Neural cell (in vitro differentiated cells): ENCODE measurements at regions not wholly inside any gene's neighbourhood (a gene's known extent, or its start where the extent isn't known, plus 50 kb on each side); places are given as distances from the start of the nearest gene placed in this dataset.

Source experiments
- H2AFZ ChIP-seq: fragments of 200-600, 300-800 bp; sonication (generic), shearing (Covaris generic); 2 replicates; pipeline ENCODE4 v1.6.0; 2014; ENCODE audit warnings: low read depth, mild to moderate bottlenecking, antibody characterized with exemption, low read length, moderate library complexity
- H3F3A ChIP-seq: fragments of 200-600 bp; shearing (Covaris generic); 2 replicates; pipeline ENCODE4 v1.6.1; 2016; ENCODE audit warnings: mild to moderate bottlenecking, moderate library complexity, mixed read lengths, antibody characterized with exemption, low read length; ENCODE audit not compliant: insufficient read depth, poor library complexity, severe bottlenecking
- H3K27ac ChIP-seq: fragments of 200-600, 300-800 bp; sonication (generic), shearing (Covaris generic); 2 replicates; pipeline ENCODE4 v1.5.1; 2014; ENCODE audit warnings: mild to moderate bottlenecking, low read length, moderate library complexity
- H3K27me3 ChIP-seq: fragments of 300-800, 200-600 bp; sonication (generic), shearing (Covaris generic); 2 replicates; pipeline ENCODE4 v1.6.0; 2014; ENCODE audit warnings: mild to moderate bottlenecking, low read depth, low read length, moderate library complexity; ENCODE audit not compliant: insufficient read depth
- H3K36me3 ChIP-seq: fragments of 300-800, 200-600 bp; sonication (generic), shearing (Covaris generic); 2 replicates; pipeline ENCODE4 v1.5.1; 2014; ENCODE audit warnings: mild to moderate bottlenecking, antibody characterized with exemption, low read length, moderate library complexity; ENCODE audit not compliant: insufficient read depth
- H3K4me2 ChIP-seq: fragments of 300-800, 200-600 bp; sonication (generic), shearing (Covaris generic); 2 replicates; pipeline ENCODE4 v1.6.0; 2014; ENCODE audit warnings: mild to moderate bottlenecking, low read length
- H3K4me3 ChIP-seq: fragments of 300-800, 200-600 bp; sonication (generic), shearing (Covaris generic); 2 replicates; pipeline ENCODE4 v1.5.1; 2014; ENCODE audit warnings: mild to moderate bottlenecking, low read length, moderate library complexity
- H3K79me2 ChIP-seq: fragments of 200-600 bp; shearing (Covaris generic); replicated peaks from 2 replicates; pipeline ENCODE4 v1.6.0; 2014; ENCODE audit warnings: mild to moderate bottlenecking, low read length, moderate library complexity; ENCODE audit not compliant: insufficient read depth
- H3K9ac ChIP-seq: fragments of 300-800, 200-600 bp; sonication (generic), shearing (Covaris generic); 2 replicates; pipeline ENCODE4 v1.6.1; 2016; ENCODE audit warnings: mild to moderate bottlenecking, low read length, mixed read lengths
- H3K9me2 ChIP-seq: fragments of 200-600 bp; shearing (Covaris generic); 2 replicates; pipeline ENCODE4 v1.6.1; 2016; ENCODE audit warnings: mild to moderate bottlenecking, low read length, mixed read lengths; ENCODE audit not compliant: insufficient read depth
- H3K9me3 ChIP-seq: fragments of 200-600, 300-800 bp; sonication (generic), shearing (Covaris generic); 2 replicates; pipeline ENCODE4 v1.6.1; 2016; ENCODE audit warnings: mild to moderate bottlenecking, mixed run types, low read length, moderate library complexity, mixed read lengths
- H4K20me1 ChIP-seq: fragments of 200-600 bp; shearing (Covaris generic); 2 replicates; pipeline ENCODE4 v1.6.1; 2016; ENCODE audit warnings: mild to moderate bottlenecking, mixed run types; ENCODE audit not compliant: insufficient read depth
- EP300 ChIP-seq: fragments of 450-650 bp; conservative IDR thresholded peaks from 2 replicates; pipeline ENCODE4 v1.6.1; 2014; ENCODE audit warnings: antibody characterized with exemption, mild to moderate bottlenecking, moderate library complexity; ENCODE audit not compliant: poor library complexity, severe bottlenecking
- EZH2 ChIP-seq: fragments of 200-600, 300-800 bp; shearing (Covaris generic), sonication (generic); IDR thresholded peaks from 2 replicates; pipeline ENCODE4 v1.6.1; 2014; ENCODE audit warnings: antibody characterized with exemption, low read length, borderline replicate concordance, mild to moderate bottlenecking; ENCODE audit not compliant: insufficient read depth, poor library complexity, severe bottlenecking
- MXI1 ChIP-seq: fragments of 450-650 bp; conservative IDR thresholded peaks from 2 replicates; pipeline ENCODE4 v1.6.1; 2014; ENCODE audit warnings: antibody characterized with exemption, mild to moderate bottlenecking; ENCODE audit not compliant: poor library complexity, severe bottlenecking
- POLR2AphosphoS5 ChIP-seq: IDR thresholded peaks from 2 replicates; pipeline ENCODE4 v1.6.1; 2012
- RAD21 ChIP-seq: fragments of 450-650 bp; conservative IDR thresholded peaks from 2 replicates; pipeline ENCODE4 v1.6.1; 2014; ENCODE audit warnings: antibody characterized with exemption, mild to moderate bottlenecking, moderate library complexity
- SMC3 ChIP-seq: fragments of 450-650 bp; conservative IDR thresholded peaks from 2 replicates; pipeline ENCODE4 v1.6.1; 2014; ENCODE audit warnings: antibody characterized with exemption, mild to moderate bottlenecking, moderate library complexity; ENCODE audit not compliant: poor library complexity
- TAF1 ChIP-seq: IDR thresholded peaks from 2 replicates; pipeline ENCODE4 v1.6.1; 2012; ENCODE audit warnings: low read depth
- TF ChIP-seq, protein P1 (sequence below): fragments of 450-650 bp; IDR thresholded peaks from 2 replicates; pipeline ENCODE4 v1.5.1; 2014; ENCODE audit warnings: antibody characterized with exemption, mild to moderate bottlenecking, moderate library complexity; ENCODE audit not compliant: poor library complexity, severe bottlenecking
- TF ChIP-seq, protein P2 (sequence below): IDR thresholded peaks from 2 replicates; pipeline ENCODE4 v1.6.1; 2012; ENCODE audit warnings: borderline replicate concordance

DNA sequence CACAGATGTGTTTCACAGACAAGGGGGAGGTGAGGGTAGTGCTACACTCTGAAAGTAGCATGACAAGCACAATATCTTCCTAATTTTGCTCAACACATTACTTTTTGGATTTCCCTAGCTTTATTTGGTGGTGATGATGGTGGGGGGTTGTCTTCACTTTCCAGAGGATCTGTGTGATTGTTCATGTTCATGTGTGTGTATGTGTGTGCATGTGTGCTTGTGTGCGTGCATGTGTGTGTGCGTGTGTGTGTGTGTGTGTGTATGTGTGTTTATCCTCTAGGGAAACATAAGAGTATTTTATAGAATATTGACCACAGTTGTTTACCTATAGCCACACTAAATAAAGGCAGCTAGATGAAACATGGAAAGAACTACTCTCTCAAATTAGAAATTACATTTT lies 183.8 kb upstream of the EYA4 start:
- no peak overlapping the region for H2AFZ ChIP-seq
- no peak for TF ChIP-seq SMC3
- no peak for TF ChIP-seq POLR2AphosphoS5
- no peaks in the 10 kb centered on the region for H3K27me3 ChIP-seq

DNA sequence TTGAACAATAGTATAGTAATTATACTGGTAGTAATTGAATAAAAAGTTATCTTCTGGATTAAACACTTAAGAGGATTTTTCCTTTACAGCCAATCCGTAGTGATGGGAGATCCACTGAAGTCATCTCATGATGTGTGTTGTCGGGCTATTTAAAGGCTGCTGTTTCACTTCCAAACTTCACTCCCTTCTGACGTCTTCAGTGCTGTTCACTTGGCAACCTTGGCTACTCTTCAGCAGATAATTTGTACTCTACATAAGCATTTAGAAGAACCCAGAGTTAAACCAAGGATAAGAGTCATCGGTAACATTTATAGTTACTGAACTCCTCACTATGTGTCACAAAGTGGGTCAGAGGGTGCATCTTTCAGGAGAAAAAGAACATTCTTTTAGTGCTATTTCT lies 179.1 kb upstream of the EYA4 start:
- H3K27me3 ChIP-seq = no peaks in the 10 kb centered on the region
- H4K20me1 ChIP-seq = no peaks in the 10 kb centered on the region
- H3K4me2 ChIP-seq = no peak overlapping the region
- H3K9ac ChIP-seq = no peak overlapping the region
- no peaks in the 10 kb centered on the region for H3K9me2 ChIP-seq
- H3K4me3 ChIP-seq = no peak overlapping the region
- H3K27ac ChIP-seq = no peak overlapping the region
- no peaks in the 10 kb centered on the region for H3K36me3 ChIP-seq
- H3F3A ChIP-seq = no peaks in the 10 kb centered on the region
- H2AFZ ChIP-seq = no peak overlapping the region
- no peaks in the 10 kb centered on the region for H3K79me2 ChIP-seq
- H3K9me3 ChIP-seq = no peaks in the 10 kb centered on the region
- no peak for TF ChIP-seq EZH2

More for the DNA sequence above, 183.8 kb upstream of the EYA4 start:
- Histone ChIP-seq H3K9ac (no peak overlapping the region), H3K9me3 (no peaks in the 10 kb centered on the region), H3K4me2 (no peak overlapping the region), H3F3A (no peaks in the 10 kb centered on the region), H3K36me3 (no peaks in the 10 kb centered on the region), H4K20me1 (no peaks in the 10 kb centered on the region), H3K9me2 (no peaks in the 10 kb centered on the region), H3K4me3 (no peak overlapping the region), H3K27ac (peak overlapping the region; percentile 5), H3K79me2 (no peaks in the 10 kb centered on the region)

DNA sequence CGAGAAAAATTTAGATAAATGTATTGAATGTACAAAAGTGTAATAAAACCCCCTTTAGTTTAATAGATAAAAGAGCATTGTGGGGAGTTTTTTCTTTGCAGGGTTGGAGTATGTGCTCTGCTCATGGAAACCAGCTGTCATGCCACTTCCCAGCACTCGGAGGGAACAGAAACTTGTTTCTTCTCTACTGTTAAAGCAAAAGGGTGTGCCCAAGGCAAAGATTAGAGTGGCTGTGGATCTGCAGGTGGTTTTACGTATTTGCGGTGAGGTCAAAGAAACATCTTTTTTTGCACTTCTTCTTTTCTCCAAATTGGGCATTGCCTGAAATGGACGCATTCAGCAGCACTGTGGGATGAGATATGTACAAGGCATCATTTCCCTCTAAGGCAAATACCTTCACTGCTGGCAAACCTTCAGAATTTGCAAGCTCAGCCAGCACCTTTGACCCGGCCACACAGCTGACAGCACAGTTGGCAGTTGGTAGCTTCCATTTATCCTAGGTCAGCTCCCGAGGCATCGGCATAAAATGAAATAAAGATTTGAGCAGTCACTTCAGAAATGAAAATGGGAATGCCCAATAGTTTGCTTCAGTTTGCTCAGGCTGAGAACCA lies 178.4 kb upstream of the EYA4 start:
- no peak overlapping the region for H3K27ac ChIP-seq
- no peaks in the 10 kb centered on the region for H3K36me3 ChIP-seq
- H3K9me3 ChIP-seq = no peaks in the 10 kb centered on the region
- no peak overlapping the region for H3K4me3 ChIP-seq
- H3K79me2 ChIP-seq = no peaks in the 10 kb centered on the region
- TF ChIP-seq EP300 = no peak
- no peak for TF ChIP-seq MXI1
- no peak for TF ChIP-seq TAF1
- TF ChIP-seq, protein P1, sequence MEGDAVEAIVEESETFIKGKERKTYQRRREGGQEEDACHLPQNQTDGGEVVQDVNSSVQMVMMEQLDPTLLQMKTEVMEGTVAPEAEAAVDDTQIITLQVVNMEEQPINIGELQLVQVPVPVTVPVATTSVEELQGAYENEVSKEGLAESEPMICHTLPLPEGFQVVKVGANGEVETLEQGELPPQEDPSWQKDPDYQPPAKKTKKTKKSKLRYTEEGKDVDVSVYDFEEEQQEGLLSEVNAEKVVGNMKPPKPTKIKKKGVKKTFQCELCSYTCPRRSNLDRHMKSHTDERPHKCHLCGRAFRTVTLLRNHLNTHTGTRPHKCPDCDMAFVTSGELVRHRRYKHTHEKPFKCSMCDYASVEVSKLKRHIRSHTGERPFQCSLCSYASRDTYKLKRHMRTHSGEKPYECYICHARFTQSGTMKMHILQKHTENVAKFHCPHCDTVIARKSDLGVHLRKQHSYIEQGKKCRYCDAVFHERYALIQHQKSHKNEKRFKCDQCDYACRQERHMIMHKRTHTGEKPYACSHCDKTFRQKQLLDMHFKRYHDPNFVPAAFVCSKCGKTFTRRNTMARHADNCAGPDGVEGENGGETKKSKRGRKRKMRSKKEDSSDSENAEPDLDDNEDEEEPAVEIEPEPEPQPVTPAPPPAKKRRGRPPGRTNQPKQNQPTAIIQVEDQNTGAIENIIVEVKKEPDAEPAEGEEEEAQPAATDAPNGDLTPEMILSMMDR = no peak
- TF ChIP-seq POLR2AphosphoS5 = no peak
- TF ChIP-seq, protein P2, sequence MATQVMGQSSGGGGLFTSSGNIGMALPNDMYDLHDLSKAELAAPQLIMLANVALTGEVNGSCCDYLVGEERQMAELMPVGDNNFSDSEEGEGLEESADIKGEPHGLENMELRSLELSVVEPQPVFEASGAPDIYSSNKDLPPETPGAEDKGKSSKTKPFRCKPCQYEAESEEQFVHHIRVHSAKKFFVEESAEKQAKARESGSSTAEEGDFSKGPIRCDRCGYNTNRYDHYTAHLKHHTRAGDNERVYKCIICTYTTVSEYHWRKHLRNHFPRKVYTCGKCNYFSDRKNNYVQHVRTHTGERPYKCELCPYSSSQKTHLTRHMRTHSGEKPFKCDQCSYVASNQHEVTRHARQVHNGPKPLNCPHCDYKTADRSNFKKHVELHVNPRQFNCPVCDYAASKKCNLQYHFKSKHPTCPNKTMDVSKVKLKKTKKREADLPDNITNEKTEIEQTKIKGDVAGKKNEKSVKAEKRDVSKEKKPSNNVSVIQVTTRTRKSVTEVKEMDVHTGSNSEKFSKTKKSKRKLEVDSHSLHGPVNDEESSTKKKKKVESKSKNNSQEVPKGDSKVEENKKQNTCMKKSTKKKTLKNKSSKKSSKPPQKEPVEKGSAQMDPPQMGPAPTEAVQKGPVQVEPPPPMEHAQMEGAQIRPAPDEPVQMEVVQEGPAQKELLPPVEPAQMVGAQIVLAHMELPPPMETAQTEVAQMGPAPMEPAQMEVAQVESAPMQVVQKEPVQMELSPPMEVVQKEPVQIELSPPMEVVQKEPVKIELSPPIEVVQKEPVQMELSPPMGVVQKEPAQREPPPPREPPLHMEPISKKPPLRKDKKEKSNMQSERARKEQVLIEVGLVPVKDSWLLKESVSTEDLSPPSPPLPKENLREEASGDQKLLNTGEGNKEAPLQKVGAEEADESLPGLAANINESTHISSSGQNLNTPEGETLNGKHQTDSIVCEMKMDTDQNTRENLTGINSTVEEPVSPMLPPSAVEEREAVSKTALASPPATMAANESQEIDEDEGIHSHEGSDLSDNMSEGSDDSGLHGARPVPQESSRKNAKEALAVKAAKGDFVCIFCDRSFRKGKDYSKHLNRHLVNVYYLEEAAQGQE = no peak
- no peak for TF ChIP-seq EZH2
- TF ChIP-seq RAD21 = no peak
- no peaks in the 10 kb centered on the region for H4K20me1 ChIP-seq
- no peak overlapping the region for H3K9ac ChIP-seq
- H3K9me2 ChIP-seq = no peaks in the 10 kb centered on the region
- H3K27me3 ChIP-seq = no peaks in the 10 kb centered on the region
- no peaks in the 10 kb centered on the region for H3F3A ChIP-seq
- no peak overlapping the region for H3K4me2 ChIP-seq
- no peak overlapping the region for H2AFZ ChIP-seq
